HL-60 (cell line): ENCODE measurements at regions not wholly inside any gene's neighbourhood (a gene's known extent, or its start where the extent isn't known, plus 50 kb on each side); places are given as distances from the start of the nearest gene placed in this dataset.
A peak's percentile ranks its signal among the peaks of the same experiment; 100 is the strongest.
"Not testable (repeated sequence)": the region's sequence is repeated elsewhere in the genome, so short reads cannot be mapped to it uniquely, and the experiment has no call there.

ENCODE experiments used
- DNase-seq, 2 experiments: peaks; one replicate each; pipeline ENCODE4 v3.0.0-alpha.2; 2010 to 2020; ENCODE audit warnings: low read depth in 1 of 2, low spot score in 1 of 2
- H3K27ac ChIP-seq: fragments of 250-450 bp; sonication (Bioruptor Pico); replicated peaks from 2 replicates; pipeline ENCODE4 v1.5.1; 2020; ENCODE audit warnings: mild to moderate bottlenecking, moderate library complexity
- H3K27me3 ChIP-seq: fragments of 250-450 bp; sonication (Bioruptor Pico); 2 replicates; pipeline ENCODE4 v1.5.1; 2021; ENCODE audit warnings: mild to moderate bottlenecking, moderate library complexity; ENCODE audit not compliant: insufficient read depth, poor library complexity, severe bottlenecking
- H3K4me3 ChIP-seq: replicated peaks from 2 replicates; pipeline ENCODE4 v1.5.1; 2011; ENCODE audit warnings: mild to moderate bottlenecking, control low read depth, low read length; ENCODE audit not compliant: insufficient read depth
- CTCF ChIP-seq: IDR thresholded peaks from one replicate; pipeline ENCODE4 v1.5.1; 2011; ENCODE audit warnings: low read length, control low read depth, inconsistent platforms; ENCODE audit not compliant: insufficient read depth
- GABPA ChIP-seq: IDR thresholded peaks from 2 replicates; pipeline ENCODE4 v1.6.1; 2012; ENCODE audit warnings: low read depth
- POLR2AphosphoS5 ChIP-seq: IDR thresholded peaks from 2 replicates; pipeline ENCODE4 v1.6.1; 2012; ENCODE audit warnings: low read depth
- REST ChIP-seq: IDR thresholded peaks from 2 replicates; pipeline ENCODE4 v1.6.1; 2012; ENCODE audit warnings: low read depth; ENCODE audit not compliant: insufficient replicate concordance
- SPI1 ChIP-seq: IDR thresholded peaks from 2 replicates; pipeline ENCODE4 v1.6.1; 2012; ENCODE audit warnings: low read depth, mild to moderate bottlenecking, borderline replicate concordance

- H3K27ac ChIP-seq: no peak overlapping the region
- no peak overlapping the region for H3K4me3 ChIP-seq
- no peak for TF ChIP-seq POLR2AphosphoS5
- TF ChIP-seq SPI1: no peak
- no peak for TF ChIP-seq GABPA
- TF ChIP-seq CTCF: no peak
- no peak for TF ChIP-seq REST
- H3K27me3 ChIP-seq: no peaks in the 10 kb centered on the region
- no peak for DNase-seq
Observed at GRCh38 chr11:109964487-109964886, 128.7 kb upstream of the ZC3H12C start.

- not testable (repeated sequence) for DNase-seq
Observed at GRCh38 chr11:109965445-109965844, 127.7 kb upstream of the ZC3H12C start.

GRCh38 chr11:109965926-109966325 is 127.3 kb upstream of the ZC3H12C start:
- not testable (repeated sequence) for H3K27ac ChIP-seq, H3K4me3 ChIP-seq, DNase-seq, H3K27me3 ChIP-seq

More at GRCh38 chr11:109965445-109965844, 127.7 kb upstream of the ZC3H12C start:
- not testable (repeated sequence) for H3K27ac ChIP-seq, H3K4me3 ChIP-seq, H3K27me3 ChIP-seq

- not testable (repeated sequence) for H3K27me3 ChIP-seq, H3K27ac ChIP-seq, H3K4me3 ChIP-seq, DNase-seq
- peak; percentile 33; the same call in 1 of the 2 replicates for TF ChIP-seq SPI1
Observed at GRCh38 chr11:109967136-109967535, 126.1 kb upstream of the ZC3H12C start.

GRCh38 chr11:109968299-109968698 is 124.9 kb upstream of the ZC3H12C start:
- Histone ChIP-seq H3K27ac (no peak overlapping the region), H3K27me3 (no peaks in the 10 kb centered on the region), H3K4me3 (no peak overlapping the region)
- TF ChIP-seq GABPA (no peak), CTCF (no peak)
- no peak for DNase-seq

GRCh38 chr11:109968781-109969180 is 124.4 kb upstream of the ZC3H12C start:
- Histone ChIP-seq H3K4me3 (no peak overlapping the region), H3K27ac (no peak overlapping the region), H3K27me3 (no peaks in the 10 kb centered on the region)
- TF ChIP-seq CTCF (no peak), SPI1 (no peak), REST (no peak), POLR2AphosphoS5 (no peak), GABPA (no peak)
- no peak for DNase-seq
